Breast epithelium (tissue), 3 donors: ENCODE measurements at regions not wholly inside any gene's neighbourhood (a gene's known extent, or its start where the extent isn't known, plus 50 kb on each side); places are given as distances from the start of the nearest gene placed in this dataset.

Experiments
- CTCF ChIP-seq, 3 donors: fragments of 450-650 bp; IDR thresholded peaks; one replicate each; pipeline ENCODE4 v1.5.1; 2016 to 2017; ENCODE audit warnings: antibody characterized with exemption in 3 of 3, mild to moderate bottlenecking in 3 of 3, moderate library complexity in 3 of 3
- POLR2A ChIP-seq: fragments of 450-650 bp; IDR thresholded peaks from one replicate; pipeline ENCODE4 v1.6.1; 2016; ENCODE audit warnings: antibody characterized with exemption, mild to moderate bottlenecking, moderate library complexity
- POLR2AphosphoS5 ChIP-seq, 3 donors: sonication (generic); formaldehyde crosslinking; IDR thresholded peaks; one replicate each; pipeline ENCODE4 v1.6.1; 2017; ENCODE audit warnings: antibody characterized with exemption in 3 of 3

- TF ChIP-seq CTCF (IDR thresholded peaks at IDR 0.05) (no peak), POLR2A (no peak), POLR2AphosphoS5 (IDR thresholded peaks at IDR 0.05) (no peak)
Observed at GRCh38 chr1:218865591-218865990, 308.1 kb upstream of the LYPLAL1 start.
